IMR-90 (cell line): ENCODE measurements at regions not wholly inside any gene's neighbourhood (a gene's known extent, or its start where the extent isn't known, plus 50 kb on each side); places are given as distances from the start of the nearest gene placed in this dataset.

Source experiments
- ATAC-seq: fragments of 200-7000 bp; cut with Tn5 transposase; 2 replicates; pipeline ENCODE4 v1.9.1; 2020; ENCODE audit warnings: low read depth, mild to moderate bottlenecking, moderate library complexity
- BruUV-seq: library from RNA; stranded (reverse); fragments of 400-500 nt; replicated peaks from 2 replicates; lab custom pipeline; 2021; lab: Mats Ljungman, UMichigan
- CTCF ChIA-PET: fragments of 300-600 bp; formaldehyde crosslinking; extraction: SDS; loops from one replicate; lab custom pipeline; 2021; ENCODE audit warnings: antibody characterized with exemption; lab: Yijun Ruan, JAX
- POLR2A ChIA-PET: fragments of 300-600 bp; sonication (Branson Sonifier 250); formaldehyde crosslinking; loops from one replicate; lab custom pipeline; 2022; ENCODE audit warnings: antibody characterized with exemption; ENCODE audit not compliant: unreplicated experiment; lab: Charles Lee
- DNase-seq: peaks from one replicate; pipeline ENCODE4 v3.0.0; 2013
- H2AFZ ChIP-seq: replicated peaks from 2 replicates; pipeline ENCODE3; 2013; ENCODE audit warnings: low read length, mild to moderate bottlenecking; ENCODE audit not compliant: poor library complexity
- H2AK5ac ChIP-seq: 2 replicates; pipeline ENCODE4 v1.6.1; 2013; ENCODE audit warnings: low read depth, low read length, inconsistent platforms
- H2AK9ac ChIP-seq: replicated peaks from 2 replicates; pipeline ENCODE3; 2013; ENCODE audit warnings: mild to moderate bottlenecking, low read depth, low read length, moderate library complexity; ENCODE audit not compliant: poor library complexity
- H2BK120ac ChIP-seq: 2 replicates; pipeline ENCODE4 v1.6.1; 2013; ENCODE audit warnings: low read depth, low read length, inconsistent platforms
- H2BK15ac ChIP-seq: 3 replicates; pipeline ENCODE4 v1.6.1; 2013; ENCODE audit warnings: low read depth, low read length, inconsistent platforms
- H2BK20ac ChIP-seq: 2 replicates; pipeline ENCODE4 v1.6.1; 2013; ENCODE audit warnings: low read depth, mild to moderate bottlenecking, inconsistent platforms, low read length, moderate library complexity
- H2BK5ac ChIP-seq: 2 replicates; pipeline ENCODE4 v1.6.1; 2013; ENCODE audit warnings: mild to moderate bottlenecking, low read depth, low read length, inconsistent platforms; ENCODE audit not compliant: poor library complexity, severe bottlenecking
- H3K14ac ChIP-seq: replicated peaks from 2 replicates; pipeline ENCODE4 v1.6.1; 2013; ENCODE audit warnings: low read depth, low read length, inconsistent platforms
- H3K18ac ChIP-seq: 2 replicates; pipeline ENCODE4 v1.6.1; 2013; ENCODE audit warnings: low read depth, low read length, control low read depth
- H3K23ac ChIP-seq: 2 replicates; pipeline ENCODE4 v1.6.1; 2013; ENCODE audit warnings: low read depth, low read length, inconsistent platforms
- H3K27ac ChIP-seq: 2 replicates; pipeline ENCODE4 v1.5.1; 2013; ENCODE audit warnings: mild to moderate bottlenecking, control low read depth, low read length; ENCODE audit not compliant: insufficient read depth
- H3K27me3 ChIP-seq: 2 replicates; pipeline ENCODE4 v1.6.1; 2013; ENCODE audit warnings: low read length; ENCODE audit not compliant: control insufficient read depth, insufficient read depth
- H3K36me3 ChIP-seq: 2 replicates; pipeline ENCODE4 v1.6.1; 2013; ENCODE audit warnings: low read length, mixed read lengths; ENCODE audit not compliant: control insufficient read depth, insufficient read depth
- H3K4ac ChIP-seq: 2 replicates; pipeline ENCODE4 v1.6.1; 2013; ENCODE audit warnings: low read depth, low read length, inconsistent platforms
- H3K4me1 ChIP-seq: 2 replicates; pipeline ENCODE4 v1.6.1; 2013; ENCODE audit warnings: low read length, mixed read lengths; ENCODE audit not compliant: control insufficient read depth, insufficient read depth
- H3K4me2 ChIP-seq: 2 replicates; pipeline ENCODE4 v1.6.1; 2013; ENCODE audit warnings: low read depth, mild to moderate bottlenecking, control low read depth, low read length, moderate library complexity
- H3K4me3 ChIP-seq: 2 replicates; pipeline ENCODE4 v1.5.1; 2013; ENCODE audit warnings: low read depth, mild to moderate bottlenecking, control low read depth, low read length, moderate library complexity; ENCODE audit not compliant: insufficient read depth
- H3K56ac ChIP-seq: 2 replicates; pipeline ENCODE4 v1.6.1; 2013; ENCODE audit warnings: low read length, inconsistent platforms; ENCODE audit not compliant: insufficient read depth; ENCODE audit errors: extremely low read depth
- H3K79me1 ChIP-seq, 2 experiments: 2 replicates each; pipeline ENCODE4 v1.6.1; 2013; ENCODE audit warnings: low read length in 2 of 2, inconsistent platforms in 1 of 2, low read depth in 1 of 2
- H3K9ac ChIP-seq: 2 replicates; pipeline ENCODE4 v1.6.1; 2013; ENCODE audit warnings: low read depth, low read length, control low read depth
- H3K9me1 ChIP-seq: 2 replicates; pipeline ENCODE4 v1.6.1; 2013; ENCODE audit warnings: low read length, inconsistent platforms; ENCODE audit not compliant: insufficient read depth
- H3K9me3 ChIP-seq: 2 replicates; pipeline ENCODE4 v1.6.1; 2013; ENCODE audit warnings: low read length; ENCODE audit not compliant: control insufficient read depth, insufficient read depth
- H4K20me1 ChIP-seq: 2 replicates; pipeline ENCODE4 v1.6.1; 2013; ENCODE audit warnings: low read length, inconsistent platforms; ENCODE audit not compliant: insufficient read depth
- H4K5ac ChIP-seq: 2 replicates; pipeline ENCODE4 v1.6.1; 2013; ENCODE audit warnings: mild to moderate bottlenecking, low read depth, low read length, control low read depth
- H4K8ac ChIP-seq, 2 experiments: 2 replicates each; pipeline ENCODE4 v1.6.1; 2013; ENCODE audit warnings: low read depth in 2 of 2, low read length in 2 of 2, control low read depth in 1 of 2, inconsistent platforms in 1 of 2
- H4K91ac ChIP-seq: 2 replicates; pipeline ENCODE4 v1.6.1; 2013; ENCODE audit warnings: low read depth, low read length, inconsistent platforms; ENCODE audit not compliant: insufficient read depth
- BHLHE40 ChIP-seq: fragments of 150-350 bp; IDR thresholded peaks from 2 replicates; pipeline ENCODE4 v1.6.1; 2016; ENCODE audit warnings: mild to moderate bottlenecking, low read depth, low read length
- CEBPB ChIP-seq: IDR thresholded peaks from 2 replicates; pipeline ENCODE4 v1.6.1; 2012; ENCODE audit warnings: low read depth, low read length, improper control_type of control experiment
- CHD1 ChIP-seq: IDR thresholded peaks from 2 replicates; pipeline ENCODE4 v1.6.1; 2012; ENCODE audit warnings: low read depth, low read length, improper control_type of control experiment
- ELK1 ChIP-seq: fragments of 150-350 bp; IDR thresholded peaks from 2 replicates; pipeline ENCODE4 v1.6.1; 2016; ENCODE audit warnings: low read depth, mild to moderate bottlenecking, low read length, moderate library complexity, borderline replicate concordance
- FOS ChIP-seq: fragments of 150-350 bp; IDR thresholded peaks from 2 replicates; pipeline ENCODE4 v1.6.1; 2016; ENCODE audit warnings: low read depth, low read length
- MAFK ChIP-seq: IDR thresholded peaks from 2 replicates; pipeline ENCODE4 v1.6.1; 2012; ENCODE audit warnings: low read depth, low read length, improper control_type of control experiment
- MAZ ChIP-seq: IDR thresholded peaks from 2 replicates; pipeline ENCODE4 v1.6.1; 2012; ENCODE audit warnings: low read depth, mild to moderate bottlenecking, low read length, improper control_type of control experiment, moderate library complexity, borderline replicate concordance
- MXI1 ChIP-seq: IDR thresholded peaks from 2 replicates; pipeline ENCODE4 v1.6.1; 2012; ENCODE audit warnings: low read depth, mild to moderate bottlenecking, low read length, moderate library complexity, borderline replicate concordance
- NFE2L2 ChIP-seq: fragments of 150-350 bp; IDR thresholded peaks from 2 replicates; pipeline ENCODE4 v1.6.1; 2016; ENCODE audit warnings: low read depth, mild to moderate bottlenecking, low read length
- POLR2A ChIP-seq: IDR thresholded peaks from 2 replicates; pipeline ENCODE4 v1.6.1; 2012; ENCODE audit warnings: mild to moderate bottlenecking, low read depth, low read length
- RAD21 ChIP-seq: IDR thresholded peaks from 2 replicates; pipeline ENCODE4 v1.6.1; 2012; ENCODE audit warnings: low read length, improper control_type of control experiment
- RCOR1 ChIP-seq: IDR thresholded peaks from 2 replicates; pipeline ENCODE4 v1.6.1; 2012; ENCODE audit warnings: mild to moderate bottlenecking, low read length, improper control_type of control experiment; ENCODE audit not compliant: insufficient replicate concordance
- SMC3 ChIP-seq: fragments of 150-350 bp; IDR thresholded peaks from 2 replicates; pipeline ENCODE4 v1.6.1; 2016; ENCODE audit warnings: low read depth, mild to moderate bottlenecking, antibody characterized with exemption, low read length, moderate library complexity
- USF2 ChIP-seq: fragments of 150-350 bp; IDR thresholded peaks from 2 replicates; pipeline ENCODE4 v1.6.1; 2017; ENCODE audit warnings: mild to moderate bottlenecking, antibody characterized with exemption, low read length, low read depth
- WGBS, 2 experiments: methylation state at CpG; one replicate each; pipeline versions ENCODE4 v1.1.5 to v1.1.7; 2013; ENCODE audit warnings: missing lambda C conversion rate in 2 of 2; ENCODE audit not compliant: insufficient read length in 1 of 2; ENCODE audit errors: extremely low coverage in 2 of 2; 5-methylcytosine and 5-hydroxymethylcytosine counted together
- dilution Hi-C: fragments of 300-500 bp; cut with HindIII; formaldehyde crosslinking; loops from one replicate; pipeline ENCODE4 v1.14.3; 2018; ENCODE audit warnings: low sequenced_read_pairs; ENCODE audit not compliant: unreplicated experiment
- in situ Hi-C: fragments of 300-500 bp; cut with MboI; formaldehyde crosslinking; loops from 3 replicates; pipeline ENCODE4 v1.14.3; 2019; ENCODE audit warnings: low sequenced_read_pairs, inconsistent platforms, mixed read lengths
- intact Hi-C: fragments of 100-400 bp; cut with micrococcal nuclease; formaldehyde crosslinking; loops from 2 replicates; pipeline ENCODE4 v1.10.0; 2022

GRCh38 chr3:95312650-95313049 lies 1249.8 kb downstream of the NSUN3 start:
- no peak overlapping the region for H2BK15ac ChIP-seq
- H3K79me1 ChIP-seq = no peaks in the 10 kb centered on the region
- H4K91ac ChIP-seq = no peak overlapping the region
- no peak for TF ChIP-seq ELK1
- TF ChIP-seq RCOR1 = no peak
- no peak for TF ChIP-seq CHD1
- TF ChIP-seq RAD21 = no peak
- TF ChIP-seq NFE2L2 = no peak
- no peak for TF ChIP-seq SMC3
- no peak for TF ChIP-seq MAFK
- no peak for TF ChIP-seq POLR2A
- TF ChIP-seq FOS = no peak
- TF ChIP-seq USF2 = no peak
- no peak for TF ChIP-seq MXI1
- no peak for TF ChIP-seq BHLHE40
- TF ChIP-seq MAZ = no peak
- TF ChIP-seq CEBPB = no peak
- WGBS, 2 experiments = no CpG with 5 or more reads among the region's 3 CpGs
- ChIA-PET CTCF (no interaction called here), POLR2A (no interaction called here)
- no peaks in the 10 kb centered on the region for H3K36me3 ChIP-seq
- intact Hi-C loops = no loop called here
- H3K23ac ChIP-seq = no peak overlapping the region
- DNase-seq (no peak), ATAC-seq (no peak)
- no peak overlapping the region for H2AK9ac ChIP-seq
- H3K14ac ChIP-seq = no peak overlapping the region
- H4K8ac ChIP-seq = no peak overlapping the region
- H2AFZ ChIP-seq = no peak overlapping the region
- H3K56ac ChIP-seq = no peak overlapping the region
- H4K5ac ChIP-seq = no peak overlapping the region
- H3K27ac ChIP-seq = no peak overlapping the region
- no peak overlapping the region for H3K4me2 ChIP-seq
- no peaks in the 10 kb centered on the region for H3K9me1 ChIP-seq
- peaks cover 6% of the 10 kb centered on the region; the same call in 1 of the 2 replicates for H3K9me3 ChIP-seq
- no peak overlapping the region for H2BK20ac ChIP-seq
- in situ Hi-C loops = no loop called here
- H3K27me3 ChIP-seq = no peaks in the 10 kb centered on the region
- dilution Hi-C loops = no loop called here
- no peak overlapping the region for H2BK120ac ChIP-seq
- no peak overlapping the region for H3K18ac ChIP-seq
- H3K4me3 ChIP-seq = no peak overlapping the region
- H4K20me1 ChIP-seq = no peaks in the 10 kb centered on the region
- H2AK5ac ChIP-seq = no peak overlapping the region
- H2BK5ac ChIP-seq = no peak overlapping the region
- no TSS peak for BruUV-seq
- no peak overlapping the region for H3K9ac ChIP-seq
- H3K4me1 ChIP-seq = no peaks in the 10 kb centered on the region
- H3K4ac ChIP-seq = no peak overlapping the region
